ENCODE measurements at regions not wholly inside any gene's neighbourhood (a gene's known extent, or its start where the extent isn't known, plus 50 kb on each side); places are given as distances from the start of the nearest gene placed in this dataset.

DNA sequence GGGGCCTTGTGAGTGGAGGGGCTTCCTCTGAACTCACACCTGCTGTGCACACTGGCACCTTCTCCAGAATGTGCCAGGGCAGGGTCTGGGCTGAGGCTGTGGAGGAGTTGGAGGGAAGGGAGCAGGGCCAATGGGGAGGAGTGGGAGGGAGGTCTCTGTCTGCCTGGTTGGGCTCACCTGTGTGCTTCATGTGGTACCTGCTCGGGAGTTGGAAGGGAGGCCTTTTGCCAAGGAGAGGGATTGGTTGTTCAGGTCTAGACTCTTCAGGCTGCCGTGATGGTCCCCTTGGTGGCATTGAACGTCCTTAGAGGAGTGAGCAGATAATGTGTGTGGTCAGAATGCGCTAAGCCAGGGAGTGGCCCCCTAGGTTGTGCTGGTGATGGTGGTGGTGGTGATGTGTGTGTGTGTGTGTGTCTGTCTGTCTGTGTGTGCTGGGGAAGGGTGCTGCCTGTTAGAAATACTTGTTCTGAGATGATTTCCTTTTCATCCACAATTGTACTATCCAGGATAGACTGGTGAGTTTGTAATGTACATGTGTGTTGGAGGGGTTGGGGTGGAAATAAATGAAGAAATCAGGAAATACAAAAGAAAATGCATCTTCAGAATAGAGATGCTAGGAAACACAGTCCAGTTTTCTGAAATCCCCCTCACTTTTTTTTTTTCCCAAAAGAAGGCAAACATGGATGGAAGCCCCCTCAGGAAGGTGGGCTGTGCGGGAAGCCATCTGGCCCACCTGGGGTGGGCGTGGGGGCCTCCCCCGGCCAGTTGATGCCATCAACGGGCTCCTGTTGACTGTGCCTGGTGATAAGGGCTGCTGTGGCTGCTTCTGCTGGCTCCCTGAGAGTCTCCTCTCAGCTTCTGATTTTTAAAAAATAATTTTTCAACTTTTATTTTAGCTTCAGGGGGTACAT lies 140.5 kb upstream of the ZNF536 start:
- H3K36me3 ChIP-seq (ENCODE audit: control insufficient read depth in 2 of 2, insufficient read depth in 1 of 2, low read length in 2 of 2), result no peaks in the 10 kb centered on the region
- no peak overlapping the region; the same call in 1 of the 2 replicates for H3K27ac ChIP-seq (ENCODE audit: extremely low read depth, low read depth, low read length)
- POLR2A ChIA-PET, result no interaction called here
- peaks cover 32% of the 10 kb centered on the region for H3K4me1 ChIP-seq (ENCODE audit: control insufficient read depth, insufficient read depth, low read length)
- H3K9me3 ChIP-seq (ENCODE audit: control insufficient read depth, insufficient read depth, low read depth, low read length), result no peaks in the 10 kb centered on the region
- H3K4me3 ChIP-seq (ENCODE audit: low read depth, low read length), result no peak overlapping the region
- CTCF ChIA-PET, result interaction anchor here (0.6 to 1.0 kb wide), 6 partner anchors 8 to 512 kb away, joined by 3 to 6 read pairs (median 4); no protein-coding TSS in a partner anchor
- TF ChIP-seq EGR2 (tag by site-specific recombination; IDR thresholded peaks at IDR 0.05; ENCODE audit: low read depth), result peak; percentile 76
- TF ChIP-seq, protein P1, sequence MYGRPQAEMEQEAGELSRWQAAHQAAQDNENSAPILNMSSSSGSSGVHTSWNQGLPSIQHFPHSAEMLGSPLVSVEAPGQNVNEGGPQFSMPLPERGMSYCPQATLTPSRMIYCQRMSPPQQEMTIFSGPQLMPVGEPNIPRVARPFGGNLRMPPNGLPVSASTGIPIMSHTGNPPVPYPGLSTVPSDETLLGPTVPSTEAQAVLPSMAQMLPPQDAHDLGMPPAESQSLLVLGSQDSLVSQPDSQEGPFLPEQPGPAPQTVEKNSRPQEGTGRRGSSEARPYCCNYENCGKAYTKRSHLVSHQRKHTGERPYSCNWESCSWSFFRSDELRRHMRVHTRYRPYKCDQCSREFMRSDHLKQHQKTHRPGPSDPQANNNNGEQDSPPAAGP (tag by site-specific recombination; IDR thresholded peaks at IDR 0.05), result peak; percentile 41; the same call in 1 of the 2 replicates
- TF ChIP-seq, protein P2, sequence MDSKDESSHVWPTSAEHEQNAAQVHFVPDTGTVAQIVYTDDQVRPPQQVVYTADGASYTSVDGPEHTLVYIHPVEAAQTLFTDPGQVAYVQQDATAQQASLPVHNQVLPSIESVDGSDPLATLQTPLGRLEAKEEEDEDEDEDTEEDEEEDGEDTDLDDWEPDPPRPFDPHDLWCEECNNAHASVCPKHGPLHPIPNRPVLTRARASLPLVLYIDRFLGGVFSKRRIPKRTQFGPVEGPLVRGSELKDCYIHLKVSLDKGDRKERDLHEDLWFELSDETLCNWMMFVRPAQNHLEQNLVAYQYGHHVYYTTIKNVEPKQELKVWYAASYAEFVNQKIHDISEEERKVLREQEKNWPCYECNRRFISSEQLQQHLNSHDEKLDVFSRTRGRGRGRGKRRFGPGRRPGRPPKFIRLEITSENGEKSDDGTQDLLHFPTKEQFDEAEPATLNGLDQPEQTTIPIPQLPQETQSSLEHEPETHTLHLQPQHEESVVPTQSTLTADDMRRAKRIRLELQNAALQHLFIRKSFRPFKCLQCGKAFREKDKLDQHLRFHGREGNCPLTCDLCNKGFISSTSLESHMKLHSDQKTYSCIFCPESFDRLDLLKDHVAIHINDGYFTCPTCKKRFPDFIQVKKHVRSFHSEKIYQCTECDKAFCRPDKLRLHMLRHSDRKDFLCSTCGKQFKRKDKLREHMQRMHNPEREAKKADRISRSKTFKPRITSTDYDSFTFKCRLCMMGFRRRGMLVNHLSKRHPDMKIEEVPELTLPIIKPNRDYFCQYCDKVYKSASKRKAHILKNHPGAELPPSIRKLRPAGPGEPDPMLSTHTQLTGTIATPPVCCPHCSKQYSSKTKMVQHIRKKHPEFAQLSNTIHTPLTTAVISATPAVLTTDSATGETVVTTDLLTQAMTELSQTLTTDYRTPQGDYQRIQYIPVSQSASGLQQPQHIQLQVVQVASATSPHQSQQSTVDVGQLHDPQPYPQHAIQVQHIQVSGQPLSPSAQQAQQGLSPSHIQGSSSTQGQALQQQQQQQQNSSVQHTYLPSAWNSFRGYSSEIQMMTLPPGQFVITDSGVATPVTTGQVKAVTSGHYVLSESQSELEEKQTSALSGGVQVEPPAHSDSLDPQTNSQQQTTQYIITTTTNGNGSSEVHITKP (tag by site-specific recombination; IDR thresholded peaks at IDR 0.05), result peak; percentile 28
- TF ChIP-seq ZIC2 (tag by site-specific recombination; IDR thresholded peaks at IDR 0.05), result 0 out of 2 replicates have a peak, but pooled peaks have one; percentile 44
- TF ChIP-seq, protein P3, sequence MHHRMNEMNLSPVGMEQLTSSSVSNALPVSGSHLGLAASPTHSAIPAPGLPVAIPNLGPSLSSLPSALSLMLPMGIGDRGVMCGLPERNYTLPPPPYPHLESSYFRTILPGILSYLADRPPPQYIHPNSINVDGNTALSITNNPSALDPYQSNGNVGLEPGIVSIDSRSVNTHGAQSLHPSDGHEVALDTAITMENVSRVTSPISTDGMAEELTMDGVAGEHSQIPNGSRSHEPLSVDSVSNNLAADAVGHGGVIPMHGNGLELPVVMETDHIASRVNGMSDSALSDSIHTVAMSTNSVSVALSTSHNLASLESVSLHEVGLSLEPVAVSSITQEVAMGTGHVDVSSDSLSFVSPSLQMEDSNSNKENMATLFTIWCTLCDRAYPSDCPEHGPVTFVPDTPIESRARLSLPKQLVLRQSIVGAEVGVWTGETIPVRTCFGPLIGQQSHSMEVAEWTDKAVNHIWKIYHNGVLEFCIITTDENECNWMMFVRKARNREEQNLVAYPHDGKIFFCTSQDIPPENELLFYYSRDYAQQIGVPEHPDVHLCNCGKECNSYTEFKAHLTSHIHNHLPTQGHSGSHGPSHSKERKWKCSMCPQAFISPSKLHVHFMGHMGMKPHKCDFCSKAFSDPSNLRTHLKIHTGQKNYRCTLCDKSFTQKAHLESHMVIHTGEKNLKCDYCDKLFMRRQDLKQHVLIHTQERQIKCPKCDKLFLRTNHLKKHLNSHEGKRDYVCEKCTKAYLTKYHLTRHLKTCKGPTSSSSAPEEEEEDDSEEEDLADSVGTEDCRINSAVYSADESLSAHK (tag by site-specific recombination; IDR thresholded peaks at IDR 0.05), result no peak
- TF ChIP-seq ZNF174 (tag by site-specific recombination; IDR thresholded peaks at IDR 0.05), result no peak
- TF ChIP-seq, protein P4, sequence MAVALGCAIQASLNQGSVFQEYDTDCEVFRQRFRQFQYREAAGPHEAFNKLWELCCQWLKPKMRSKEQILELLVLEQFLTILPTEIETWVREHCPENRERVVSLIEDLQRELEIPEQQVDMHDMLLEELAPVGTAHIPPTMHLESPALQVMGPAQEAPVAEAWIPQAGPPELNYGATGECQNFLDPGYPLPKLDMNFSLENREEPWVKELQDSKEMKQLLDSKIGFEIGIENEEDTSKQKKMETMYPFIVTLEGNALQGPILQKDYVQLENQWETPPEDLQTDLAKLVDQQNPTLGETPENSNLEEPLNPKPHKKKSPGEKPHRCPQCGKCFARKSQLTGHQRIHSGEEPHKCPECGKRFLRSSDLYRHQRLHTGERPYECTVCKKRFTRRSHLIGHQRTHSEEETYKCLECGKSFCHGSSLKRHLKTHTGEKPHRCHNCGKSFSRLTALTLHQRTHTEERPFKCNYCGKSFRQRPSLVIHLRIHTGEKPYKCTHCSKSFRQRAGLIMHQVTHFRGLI (tag by site-specific recombination; IDR thresholded peaks at IDR 0.05), result peak; percentile 77; the same call in 1 of the 2 replicates
- peak; percentile 68 for TF ChIP-seq GLIS2 (tag by site-specific recombination; IDR thresholded peaks at IDR 0.05)
- TF ChIP-seq ZNF555 (tag by site-specific recombination; conservative IDR thresholded peaks at IDR 0.05), result no peak
- 0 out of 2 replicates have a peak, but pooled peaks have one; percentile 23 for TF ChIP-seq KLF7 (tag by site-specific recombination; IDR thresholded peaks at IDR 0.05; ENCODE audit: borderline replicate concordance)
- TF ChIP-seq, protein P5, sequence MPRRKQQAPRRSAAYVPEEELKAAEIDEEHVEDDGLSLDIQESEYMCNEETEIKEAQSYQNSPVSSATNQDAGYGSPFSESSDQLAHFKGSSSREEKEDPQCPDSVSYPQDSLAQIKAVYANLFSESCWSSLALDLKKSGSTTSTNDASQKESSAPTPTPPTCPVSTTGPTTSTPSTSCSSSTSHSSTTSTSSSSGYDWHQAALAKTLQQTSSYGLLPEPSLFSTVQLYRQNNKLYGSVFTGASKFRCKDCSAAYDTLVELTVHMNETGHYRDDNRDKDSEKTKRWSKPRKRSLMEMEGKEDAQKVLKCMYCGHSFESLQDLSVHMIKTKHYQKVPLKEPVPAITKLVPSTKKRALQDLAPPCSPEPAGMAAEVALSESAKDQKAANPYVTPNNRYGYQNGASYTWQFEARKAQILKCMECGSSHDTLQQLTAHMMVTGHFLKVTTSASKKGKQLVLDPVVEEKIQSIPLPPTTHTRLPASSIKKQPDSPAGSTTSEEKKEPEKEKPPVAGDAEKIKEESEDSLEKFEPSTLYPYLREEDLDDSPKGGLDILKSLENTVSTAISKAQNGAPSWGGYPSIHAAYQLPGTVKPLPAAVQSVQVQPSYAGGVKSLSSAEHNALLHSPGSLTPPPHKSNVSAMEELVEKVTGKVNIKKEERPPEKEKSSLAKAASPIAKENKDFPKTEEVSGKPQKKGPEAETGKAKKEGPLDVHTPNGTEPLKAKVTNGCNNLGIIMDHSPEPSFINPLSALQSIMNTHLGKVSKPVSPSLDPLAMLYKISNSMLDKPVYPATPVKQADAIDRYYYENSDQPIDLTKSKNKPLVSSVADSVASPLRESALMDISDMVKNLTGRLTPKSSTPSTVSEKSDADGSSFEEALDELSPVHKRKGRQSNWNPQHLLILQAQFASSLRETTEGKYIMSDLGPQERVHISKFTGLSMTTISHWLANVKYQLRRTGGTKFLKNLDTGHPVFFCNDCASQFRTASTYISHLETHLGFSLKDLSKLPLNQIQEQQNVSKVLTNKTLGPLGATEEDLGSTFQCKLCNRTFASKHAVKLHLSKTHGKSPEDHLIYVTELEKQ (tag by site-specific recombination; IDR thresholded peaks at IDR 0.05; ENCODE audit: borderline replicate concordance), result peak; percentile 7; the same call in 1 of the 2 replicates
- TF ChIP-seq ZNF623 (tag by site-specific recombination; IDR thresholded peaks at IDR 0.05), result no peak
- TF ChIP-seq ZNF274 (IDR thresholded peaks at IDR 0.05; ENCODE audit: low read length), result no peak
- TF ChIP-seq ZNF274 (tag by site-specific recombination; IDR thresholded peaks at IDR 0.05; ENCODE audit: borderline replicate concordance), result no peak
- TF ChIP-seq ZFHX2 (tag by site-specific recombination; conservative IDR thresholded peaks at IDR 0.05), result peak; percentile 77
- TF ChIP-seq ZNF48 (tag by site-specific recombination; IDR thresholded peaks at IDR 0.05), result no peak
- TF ChIP-seq, protein P6, sequence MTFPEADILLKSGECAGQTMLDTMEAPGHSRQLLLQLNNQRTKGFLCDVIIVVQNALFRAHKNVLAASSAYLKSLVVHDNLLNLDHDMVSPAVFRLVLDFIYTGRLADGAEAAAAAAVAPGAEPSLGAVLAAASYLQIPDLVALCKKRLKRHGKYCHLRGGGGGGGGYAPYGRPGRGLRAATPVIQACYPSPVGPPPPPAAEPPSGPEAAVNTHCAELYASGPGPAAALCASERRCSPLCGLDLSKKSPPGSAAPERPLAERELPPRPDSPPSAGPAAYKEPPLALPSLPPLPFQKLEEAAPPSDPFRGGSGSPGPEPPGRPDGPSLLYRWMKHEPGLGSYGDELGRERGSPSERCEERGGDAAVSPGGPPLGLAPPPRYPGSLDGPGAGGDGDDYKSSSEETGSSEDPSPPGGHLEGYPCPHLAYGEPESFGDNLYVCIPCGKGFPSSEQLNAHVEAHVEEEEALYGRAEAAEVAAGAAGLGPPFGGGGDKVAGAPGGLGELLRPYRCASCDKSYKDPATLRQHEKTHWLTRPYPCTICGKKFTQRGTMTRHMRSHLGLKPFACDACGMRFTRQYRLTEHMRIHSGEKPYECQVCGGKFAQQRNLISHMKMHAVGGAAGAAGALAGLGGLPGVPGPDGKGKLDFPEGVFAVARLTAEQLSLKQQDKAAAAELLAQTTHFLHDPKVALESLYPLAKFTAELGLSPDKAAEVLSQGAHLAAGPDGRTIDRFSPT (tag by site-specific recombination; IDR thresholded peaks at IDR 0.05), result peak; percentile 33; the same call in 1 of the 2 replicates
- TF ChIP-seq ZNF76 (tag by site-specific recombination; IDR thresholded peaks at IDR 0.05; ENCODE audit: borderline replicate concordance, low read depth), result no peak
- peak; percentile 99 for TF ChIP-seq GLIS1 (tag by site-specific recombination; IDR thresholded peaks at IDR 0.05)
